Activated T-cell treated with anti-CD3 and anti-CD28 coated beads, Interleukin-2, amount 50 U/mL, for 72 hours (primary cell): ENCODE measurements at regions not wholly inside any gene's neighbourhood (a gene's known extent, or its start where the extent isn't known, plus 50 kb on each side); places are given as distances from the start of the nearest gene placed in this dataset.

Experiments
- ATAC-seq, 2 donors: fragments of 150-1000 bp; cut with Tn5 transposase; replicated peaks in 1 of 2; 2 replicates each; pipeline ENCODE4 v1.10.0; 2021; ENCODE audit warnings: moderate library complexity in 2 of 2, mild to moderate bottlenecking in 1 of 2
- DNase-seq, 2 donors: peaks; one replicate each; pipeline ENCODE4 v3.0.0; 2021 to 2022; ENCODE audit warnings: mixed read lengths in 1 of 2
- H3K27ac Mint-ChIP-seq: one replicate; pipeline ENCODE4 v1.8.0; 2022; ENCODE audit warnings: mild to moderate bottlenecking, moderate library complexity, mixed read lengths
- H3K27me3 Mint-ChIP-seq: one replicate; pipeline ENCODE4 v1.8.0; 2022; ENCODE audit warnings: low read depth, mixed read lengths
- H3K36me3 Mint-ChIP-seq, 2 donors: one replicate each; pipeline ENCODE4 v1.8.0; 2022; ENCODE audit warnings: mixed read lengths in 2 of 2, mild to moderate bottlenecking in 1 of 2; ENCODE audit not compliant: insufficient read depth in 2 of 2
- H3K4me1 Mint-ChIP-seq: one replicate; pipeline ENCODE4 v1.8.0; 2022; ENCODE audit warnings: low read depth, mixed read lengths
- H3K4me3 Mint-ChIP-seq, 2 donors: one replicate each; pipeline ENCODE4 v1.8.0; 2022; ENCODE audit warnings: mild to moderate bottlenecking in 2 of 2, mixed read lengths in 2 of 2, moderate library complexity in 2 of 2
- H3K9me3 Mint-ChIP-seq, 2 donors: one replicate each; pipeline ENCODE4 v1.8.0; 2022; ENCODE audit warnings: mixed read lengths in 2 of 2

DNA sequence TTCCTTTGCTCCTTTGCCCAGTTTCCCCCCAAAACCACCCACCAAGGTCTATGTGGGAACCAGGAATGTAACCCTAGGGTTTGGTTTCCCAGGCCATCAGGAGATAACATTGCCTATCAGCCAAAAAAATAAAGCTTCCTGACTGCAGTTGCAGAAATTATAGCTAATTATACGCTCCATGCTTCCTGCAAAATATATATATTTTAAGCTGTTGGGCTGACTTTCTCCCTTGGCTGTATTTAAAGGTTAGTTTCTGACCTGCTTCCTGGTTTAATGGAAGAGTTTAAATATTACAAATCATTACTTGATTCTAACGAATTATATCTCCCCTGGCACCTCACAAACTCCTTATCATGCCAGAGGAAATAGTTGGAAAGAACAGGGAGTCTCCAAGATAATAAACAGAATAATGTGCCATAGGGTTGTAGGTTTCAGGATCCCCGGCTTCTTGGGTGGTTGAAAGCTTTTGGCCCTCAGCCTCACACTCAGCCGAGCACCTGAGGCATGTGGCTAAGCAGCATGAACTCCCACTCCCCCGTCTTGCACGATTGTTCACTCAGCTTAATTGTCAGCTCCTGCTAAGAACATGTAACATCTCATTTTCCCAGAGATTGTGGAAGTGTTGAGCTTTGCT is 79.9 kb downstream of the FZD1 start:
- ATAC-seq: no peak
- no peaks in the 10 kb centered on the region for H3K4me1 Mint-ChIP-seq
- H3K36me3 Mint-ChIP-seq: no peaks in the 10 kb centered on the region
- no peak for DNase-seq
- no peak overlapping the region for H3K27ac Mint-ChIP-seq
- no peaks in the 10 kb centered on the region for H3K9me3 Mint-ChIP-seq
- no peak overlapping the region for H3K4me3 Mint-ChIP-seq
- no peaks in the 10 kb centered on the region for H3K27me3 Mint-ChIP-seq

GRCh38 chr7:91344911-91345310 is 80.7 kb downstream of the FZD1 start:
- no peak overlapping the region for H3K4me3 Mint-ChIP-seq

GRCh38 chr7:91345449-91345848 is 81.2 kb downstream of the FZD1 start:
- H3K27ac Mint-ChIP-seq: no peak overlapping the region
- no peaks in the 10 kb centered on the region for H3K36me3 Mint-ChIP-seq
- H3K9me3 Mint-ChIP-seq: no peaks in the 10 kb centered on the region
- DNase-seq: no peak
- H3K4me1 Mint-ChIP-seq: no peaks in the 10 kb centered on the region
- H3K27me3 Mint-ChIP-seq: no peaks in the 10 kb centered on the region
- H3K4me3 Mint-ChIP-seq: no peak overlapping the region
- no peak for ATAC-seq

More at GRCh38 chr7:91344911-91345310, 80.7 kb downstream of the FZD1 start:
- no peak overlapping the region for H3K27ac Mint-ChIP-seq
- H3K9me3 Mint-ChIP-seq: no peaks in the 10 kb centered on the region
- ATAC-seq: no peak
- no peaks in the 10 kb centered on the region for H3K27me3 Mint-ChIP-seq
- no peak for DNase-seq
- no peaks in the 10 kb centered on the region for H3K36me3 Mint-ChIP-seq
- H3K4me1 Mint-ChIP-seq: no peaks in the 10 kb centered on the region

GRCh38 chr7:91346426-91346825 is 82.2 kb downstream of the FZD1 start:
- H3K27ac Mint-ChIP-seq: no peak overlapping the region
- H3K4me1 Mint-ChIP-seq: no peaks in the 10 kb centered on the region
- no peaks in the 10 kb centered on the region for H3K27me3 Mint-ChIP-seq
- no peaks in the 10 kb centered on the region for H3K36me3 Mint-ChIP-seq
- H3K4me3 Mint-ChIP-seq: no peak overlapping the region
- DNase-seq (no peak), ATAC-seq (no peak)
- H3K9me3 Mint-ChIP-seq: no peaks in the 10 kb centered on the region

DNA sequence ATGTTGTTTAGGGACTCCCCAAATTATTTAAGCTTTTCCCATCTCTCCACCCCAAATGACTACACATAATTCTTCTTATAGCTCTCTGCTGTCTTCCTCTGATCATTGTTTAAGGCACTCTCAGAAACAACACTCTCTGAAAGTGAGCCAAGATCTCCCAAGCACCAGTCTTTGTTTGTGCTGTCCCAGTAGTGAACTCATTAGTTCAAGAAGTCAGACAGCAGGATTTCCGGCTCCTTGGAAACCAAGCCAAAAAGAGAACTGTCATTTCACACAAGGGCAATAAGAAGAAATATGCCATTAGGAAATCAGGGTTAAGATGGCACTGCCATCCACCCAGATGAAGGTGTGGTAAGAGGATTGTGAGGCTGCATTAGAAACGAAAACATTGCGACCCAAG is 83.1 kb downstream of the FZD1 start:
- Mint-ChIP-seq H3K27ac (no peak overlapping the region), H3K4me3 (no peak overlapping the region), H3K36me3 (no peaks in the 10 kb centered on the region), H3K27me3 (no peaks in the 10 kb centered on the region), H3K4me1 (no peaks in the 10 kb centered on the region), H3K9me3 (no peaks in the 10 kb centered on the region)
- ATAC-seq (no peak), DNase-seq (no peak)

DNA sequence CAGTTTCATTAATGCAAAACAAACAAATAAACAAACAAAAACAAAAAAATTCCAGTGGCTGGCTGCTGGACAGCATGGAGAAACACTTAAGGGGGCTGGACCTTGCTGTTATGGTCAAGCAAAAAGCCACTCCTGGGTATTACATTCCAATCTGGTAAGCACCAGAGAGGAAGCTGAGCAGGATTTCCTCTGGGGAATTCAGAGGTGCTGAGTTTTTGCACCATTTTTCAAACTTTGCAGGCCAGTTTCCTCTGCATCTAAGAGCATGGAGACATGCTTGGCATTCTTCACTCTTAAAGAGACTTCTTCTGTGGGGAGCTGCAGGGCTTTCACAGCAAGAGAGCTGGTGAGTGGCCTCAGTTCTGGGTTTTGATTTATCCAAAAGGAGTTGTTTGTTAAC is 84.5 kb downstream of the FZD1 start:
- no peak overlapping the region for H3K27ac Mint-ChIP-seq
- DNase-seq: no peak
- H3K36me3 Mint-ChIP-seq: no peaks in the 10 kb centered on the region
- no peaks in the 10 kb centered on the region for H3K4me1 Mint-ChIP-seq
- ATAC-seq: no peak
- H3K4me3 Mint-ChIP-seq: no peak overlapping the region
- no peaks in the 10 kb centered on the region for H3K9me3 Mint-ChIP-seq
- H3K27me3 Mint-ChIP-seq: no peaks in the 10 kb centered on the region

- Mint-ChIP-seq H3K36me3 (no peaks in the 10 kb centered on the region), H3K27me3 (no peaks in the 10 kb centered on the region), H3K9me3 (no peaks in the 10 kb centered on the region), H3K4me1 (no peaks in the 10 kb centered on the region), H3K27ac (no peak overlapping the region), H3K4me3 (no peak overlapping the region)
- ATAC-seq: no peak
- no peak for DNase-seq
Measured at GRCh38 chr7:91351374-91351773, 87.1 kb downstream of the FZD1 start.

GRCh38 chr7:91352091-91352490 is 87.9 kb downstream of the FZD1 start:
- Mint-ChIP-seq H3K4me3 (no peak overlapping the region), H3K9me3 (no peaks in the 10 kb centered on the region), H3K27me3 (no peaks in the 10 kb centered on the region), H3K27ac (no peak overlapping the region), H3K4me1 (no peaks in the 10 kb centered on the region), H3K36me3 (no peaks in the 10 kb centered on the region)
- DNase-seq (no peak), ATAC-seq (no peak)

DNA sequence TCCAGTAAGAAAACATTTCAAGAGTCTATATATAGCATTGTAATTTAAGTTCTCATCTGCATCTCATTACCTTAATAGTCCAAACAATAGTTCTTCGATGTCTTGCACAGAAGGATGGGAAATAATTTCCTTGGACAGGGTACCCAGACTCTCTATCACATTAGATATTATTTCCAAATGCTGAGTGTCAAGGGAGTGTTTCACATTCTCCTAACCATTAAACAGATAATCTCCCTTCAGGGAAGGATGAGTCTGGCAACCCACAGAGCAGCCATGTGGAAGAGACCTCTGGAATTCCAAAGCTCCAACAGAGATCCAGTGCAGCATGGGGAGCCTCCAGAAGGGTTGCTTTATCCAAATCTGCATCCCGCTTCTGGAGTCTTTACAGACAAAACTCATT is 89.6 kb downstream of the FZD1 start:
- DNase-seq (no peak), ATAC-seq (no peak)
- Mint-ChIP-seq H3K9me3 (no peaks in the 10 kb centered on the region), H3K36me3 (no peaks in the 10 kb centered on the region), H3K4me1 (no peaks in the 10 kb centered on the region), H3K27me3 (no peaks in the 10 kb centered on the region), H3K4me3 (no peak overlapping the region), H3K27ac (no peak overlapping the region)

DNA sequence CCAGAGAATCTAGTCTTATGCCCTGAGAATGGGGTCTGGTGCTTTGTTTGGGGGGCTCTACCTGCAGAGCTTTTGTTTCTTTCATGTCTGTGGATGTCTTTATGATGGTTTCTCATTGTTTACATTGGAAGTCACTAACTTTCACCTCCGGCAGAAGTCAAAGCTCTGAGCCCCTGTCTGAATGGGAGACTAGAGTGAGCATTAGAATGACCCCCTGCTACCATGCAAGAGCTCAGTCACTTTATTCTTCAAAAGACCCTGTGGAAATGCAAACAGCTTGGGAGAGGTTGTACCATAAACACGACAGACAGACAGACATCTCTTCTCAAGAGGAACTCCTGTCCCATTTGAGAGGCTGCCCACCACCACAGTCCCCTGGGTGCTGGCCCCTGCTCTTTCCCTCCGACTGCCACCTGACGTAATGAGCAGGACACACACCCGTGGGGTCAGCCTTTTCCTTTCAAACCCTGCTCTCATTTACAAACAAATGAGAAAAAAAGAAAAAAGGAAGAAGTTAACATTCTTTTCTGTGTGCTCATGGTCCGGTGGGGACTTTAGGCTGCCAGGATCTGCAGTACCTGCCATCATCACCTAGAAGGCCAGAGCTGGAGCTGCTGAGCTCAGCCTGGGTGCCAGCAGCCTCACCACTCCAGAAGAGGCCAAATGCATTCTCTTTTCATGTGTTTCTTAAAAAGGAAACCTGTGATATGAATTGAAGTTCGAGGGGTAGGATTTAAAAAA is 91.6 kb downstream of the FZD1 start:
- Mint-ChIP-seq H3K36me3 (no peaks in the 10 kb centered on the region), H3K4me3 (no peak overlapping the region), H3K27me3 (no peaks in the 10 kb centered on the region), H3K4me1 (no peaks in the 10 kb centered on the region), H3K9me3 (no peaks in the 10 kb centered on the region), H3K27ac (no peak overlapping the region)
- DNase-seq (no peak), ATAC-seq (no peak)

GRCh38 chr7:91356915-91357314 is 92.7 kb downstream of the FZD1 start:
- Mint-ChIP-seq H3K4me3 (no peak overlapping the region), H3K9me3 (no peaks in the 10 kb centered on the region), H3K4me1 (no peaks in the 10 kb centered on the region), H3K36me3 (no peaks in the 10 kb centered on the region), H3K27me3 (no peaks in the 10 kb centered on the region), H3K27ac (no peak overlapping the region)
- DNase-seq: no peak
- no peak for ATAC-seq

DNA sequence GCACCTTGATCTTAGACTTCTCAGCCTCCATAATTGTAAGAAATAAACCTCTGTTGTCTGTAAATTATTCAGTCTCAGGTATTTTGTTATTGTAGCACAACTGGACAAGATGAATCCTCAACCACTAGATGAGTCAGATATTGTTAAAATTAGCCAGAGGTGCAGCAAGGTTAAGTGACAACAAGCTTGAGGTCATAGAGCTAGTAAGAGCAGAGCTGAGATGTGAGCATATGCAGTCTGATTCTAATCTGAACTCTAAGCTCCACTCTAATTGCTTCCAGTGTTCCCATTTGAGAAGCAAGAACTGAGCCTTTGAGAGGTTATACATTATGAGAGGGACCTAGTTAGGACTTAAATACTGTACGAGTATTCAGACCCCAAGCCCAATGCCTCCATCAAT is 93.1 kb downstream of the FZD1 start:
- H3K36me3 Mint-ChIP-seq: no peaks in the 10 kb centered on the region
- H3K4me1 Mint-ChIP-seq: no peaks in the 10 kb centered on the region
- ATAC-seq: no peak
- no peak for DNase-seq
- H3K4me3 Mint-ChIP-seq: no peak overlapping the region
- no peaks in the 10 kb centered on the region for H3K27me3 Mint-ChIP-seq
- H3K9me3 Mint-ChIP-seq: no peaks in the 10 kb centered on the region
- H3K27ac Mint-ChIP-seq: no peak overlapping the region

DNA sequence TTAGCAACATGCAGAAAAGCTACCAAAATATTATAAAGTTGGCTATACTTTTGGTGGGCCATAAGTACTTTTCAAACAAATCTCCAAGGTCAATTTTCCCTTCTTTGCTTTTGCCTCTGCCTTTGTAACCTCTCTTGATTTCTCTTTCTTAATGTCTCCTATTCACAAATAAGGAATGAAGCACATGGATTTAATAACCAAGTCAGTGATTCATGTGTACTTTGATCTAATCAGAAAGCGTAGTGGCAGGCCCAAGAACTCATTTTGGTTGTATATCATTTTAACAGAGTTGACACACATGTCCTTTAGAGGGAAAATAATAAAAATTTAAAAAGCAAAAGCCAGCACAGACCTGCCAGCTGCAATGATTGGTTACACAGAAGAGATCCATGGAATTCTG is 93.7 kb downstream of the FZD1 start:
- ATAC-seq (no peak), DNase-seq (no peak)
- Mint-ChIP-seq H3K9me3 (peaks cover 0 to under 1% of the 10 kb centered on the region in 2 donors), H3K27ac (no peak overlapping the region), H3K36me3 (no peaks in the 10 kb centered on the region), H3K4me1 (no peaks in the 10 kb centered on the region), H3K4me3 (no peak overlapping the region), H3K27me3 (no peaks in the 10 kb centered on the region)

- Mint-ChIP-seq H3K4me1 (no peaks in the 10 kb centered on the region), H3K27ac (no peak overlapping the region)
Measured at GRCh38 chr7:91358303-91358702, 94.1 kb downstream of the FZD1 start.

More at GRCh38 chr7:91358303-91358702, 94.1 kb downstream of the FZD1 start:
- Mint-ChIP-seq H3K36me3 (no peaks in the 10 kb centered on the region), H3K27me3 (no peaks in the 10 kb centered on the region), H3K4me3 (no peak overlapping the region), H3K9me3 (peaks cover 0 to 3% of the 10 kb centered on the region in 2 donors)
- DNase-seq: no peak
- ATAC-seq: no peak
